Activated T-cell treated with anti-CD3 and anti-CD28 coated beads, Interleukin-2, amount 50 U/mL, for 24 hours (primary cell): ENCODE measurements at regions not wholly inside any gene's neighbourhood (a gene's known extent, or its start where the extent isn't known, plus 50 kb on each side); places are given as distances from the start of the nearest gene placed in this dataset.

Experiments
- DNase-seq: peaks from one replicate; pipeline ENCODE4 v3.0.0-alpha.2; 2020
- H3K27ac Mint-ChIP-seq: 2 replicates; pipeline ENCODE4 v1.8.0; 2020; ENCODE audit warnings: mild to moderate bottlenecking, mixed read lengths
- H3K27me3 Mint-ChIP-seq: 2 replicates; pipeline ENCODE4 v1.8.0; 2020; ENCODE audit warnings: mixed read lengths
- H3K36me3 Mint-ChIP-seq: 2 replicates; pipeline ENCODE4 v1.8.0; 2020; ENCODE audit warnings: low read depth, mixed read lengths
- H3K4me1 Mint-ChIP-seq: 2 replicates; pipeline ENCODE4 v1.8.0; 2020; ENCODE audit warnings: low read depth, mixed read lengths
- H3K4me3 Mint-ChIP-seq: 2 replicates; pipeline ENCODE4 v1.8.0; 2020; ENCODE audit warnings: mild to moderate bottlenecking, moderate library complexity, mixed read lengths
- H3K9me3 Mint-ChIP-seq: 2 replicates; pipeline ENCODE4 v1.8.0; 2020; ENCODE audit warnings: mixed read lengths

DNA sequence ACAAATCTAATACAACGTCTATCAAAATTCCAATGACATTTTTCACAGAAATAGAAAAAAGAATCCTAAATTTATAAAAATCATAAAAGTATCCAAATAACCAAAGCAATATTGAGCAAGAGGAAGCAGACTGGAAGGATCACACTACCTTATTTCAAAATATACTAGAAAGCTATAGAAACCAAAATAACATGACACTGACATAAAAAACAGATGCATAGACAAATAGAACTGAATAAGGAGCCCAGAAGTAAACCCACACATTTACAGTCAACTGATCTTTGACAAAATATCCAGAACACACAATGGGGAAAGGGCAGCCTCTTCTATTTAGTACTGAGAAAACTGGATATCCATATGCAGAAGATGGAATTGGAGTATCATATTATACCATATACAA lies 217.5 kb downstream of the MACC1 start:
- no peaks in the 10 kb centered on the region for H3K27me3 Mint-ChIP-seq
- H3K4me1 Mint-ChIP-seq = no peaks in the 10 kb centered on the region
- no peaks in the 10 kb centered on the region for H3K36me3 Mint-ChIP-seq

DNA sequence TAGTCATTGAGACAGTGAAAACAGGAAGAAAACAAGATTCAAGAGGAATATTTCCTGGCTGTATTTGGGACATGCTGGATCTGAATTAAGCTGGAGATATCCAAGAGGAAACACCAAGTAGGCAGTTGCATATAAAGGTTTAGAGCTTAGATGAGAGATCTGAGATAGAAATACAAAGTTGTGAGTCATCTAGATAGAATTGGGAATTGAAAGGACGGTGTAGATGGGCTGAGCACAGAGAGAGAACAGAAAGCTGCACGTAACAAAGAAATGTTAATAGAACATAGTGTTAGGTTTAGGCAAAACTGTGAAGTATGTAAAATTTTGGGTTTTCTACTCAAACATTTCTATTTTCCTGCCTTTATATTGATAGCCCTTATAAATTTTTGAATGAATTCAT lies 218.5 kb upstream of the TMEM196 start:
- H3K36me3 Mint-ChIP-seq = no peaks in the 10 kb centered on the region
- no peaks in the 10 kb centered on the region for H3K4me1 Mint-ChIP-seq
- H3K27ac Mint-ChIP-seq = no peak overlapping the region
- peaks cover 7% of the 10 kb centered on the region for H3K9me3 Mint-ChIP-seq
- H3K4me3 Mint-ChIP-seq = no peak overlapping the region
- DNase-seq = no peak
- H3K27me3 Mint-ChIP-seq = no peaks in the 10 kb centered on the region

More for the DNA sequence above, 217.5 kb downstream of the MACC1 start:
- DNase-seq = no peak
- Mint-ChIP-seq H3K27ac (no peak overlapping the region), H3K9me3 (no peaks in the 10 kb centered on the region), H3K4me3 (no peak overlapping the region)

DNA sequence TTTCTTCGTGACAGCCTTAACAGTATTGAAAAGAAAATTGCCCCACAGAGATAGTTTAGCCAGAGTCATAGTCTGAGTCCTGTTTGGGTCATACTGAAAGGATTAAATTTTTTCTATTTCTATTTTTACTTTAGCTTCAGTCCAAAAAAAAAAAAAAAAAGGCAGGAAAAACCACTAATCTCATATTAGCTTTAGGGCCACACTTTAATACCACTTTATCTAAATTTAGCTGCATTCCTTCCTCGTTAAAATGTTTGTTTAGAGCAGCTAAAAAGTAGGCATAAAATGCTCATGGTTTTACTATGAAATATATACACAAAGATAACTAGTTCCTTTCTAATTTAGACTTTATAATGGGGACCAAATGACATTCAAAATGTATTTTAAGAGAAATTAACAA lies 216.5 kb upstream of the TMEM196 start:
- no peak for DNase-seq
- Mint-ChIP-seq H3K4me1 (no peaks in the 10 kb centered on the region), H3K27me3 (no peaks in the 10 kb centered on the region), H3K9me3 (peaks cover 7% of the 10 kb centered on the region), H3K36me3 (no peaks in the 10 kb centered on the region), H3K27ac (no peak overlapping the region), H3K4me3 (no peak overlapping the region)

DNA sequence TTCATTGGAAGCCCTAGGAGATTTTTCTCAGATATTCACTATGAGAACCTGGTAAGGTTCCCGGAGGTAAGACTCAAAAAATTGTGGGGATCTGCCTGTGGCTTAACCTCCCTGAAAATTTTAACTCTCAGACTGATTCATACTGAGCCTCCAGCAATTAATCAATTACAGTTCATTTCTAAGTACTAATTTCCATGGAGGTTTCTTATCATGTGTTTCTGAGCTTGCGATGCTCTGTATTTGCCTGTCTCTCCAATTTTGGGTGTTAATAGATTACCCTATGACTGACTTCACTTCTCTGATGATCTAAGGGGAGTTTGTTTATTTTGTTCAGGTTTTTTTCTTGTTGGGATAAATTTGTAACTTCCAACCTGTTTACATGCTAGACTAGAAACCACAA lies 215.4 kb upstream of the TMEM196 start:
- no peak overlapping the region for H3K27ac Mint-ChIP-seq
- no peaks in the 10 kb centered on the region for H3K4me1 Mint-ChIP-seq
- no peaks in the 10 kb centered on the region for H3K27me3 Mint-ChIP-seq
- no peaks in the 10 kb centered on the region for H3K36me3 Mint-ChIP-seq
- DNase-seq = no peak
- peaks cover 7% of the 10 kb centered on the region for H3K9me3 Mint-ChIP-seq
- no peak overlapping the region for H3K4me3 Mint-ChIP-seq

DNA sequence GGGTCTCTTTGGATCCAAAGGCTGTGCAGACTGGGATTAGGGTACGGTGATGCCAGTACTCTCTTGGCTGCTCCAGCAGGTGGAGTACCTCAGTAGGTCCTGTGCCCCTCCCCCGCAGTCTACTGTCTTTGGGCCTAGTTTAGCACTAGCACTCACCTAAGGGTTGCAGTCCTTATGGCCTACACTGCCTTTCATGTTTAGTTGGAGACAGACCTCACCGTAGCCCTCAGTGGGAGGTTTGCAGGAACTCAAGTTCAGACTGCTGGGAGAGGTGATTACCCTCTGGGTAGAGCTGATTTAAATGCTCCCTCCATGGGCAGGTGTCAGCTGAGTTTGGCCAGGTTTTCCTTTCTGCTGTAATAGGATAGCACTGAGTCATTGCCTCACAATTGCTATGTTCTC lies 210.8 kb upstream of the TMEM196 start:
- Mint-ChIP-seq H3K9me3 (peaks cover 7% of the 10 kb centered on the region), H3K27ac (no peak overlapping the region), H3K27me3 (no peaks in the 10 kb centered on the region), H3K4me3 (no peak overlapping the region), H3K36me3 (no peaks in the 10 kb centered on the region), H3K4me1 (no peaks in the 10 kb centered on the region)
- DNase-seq = no peak

DNA sequence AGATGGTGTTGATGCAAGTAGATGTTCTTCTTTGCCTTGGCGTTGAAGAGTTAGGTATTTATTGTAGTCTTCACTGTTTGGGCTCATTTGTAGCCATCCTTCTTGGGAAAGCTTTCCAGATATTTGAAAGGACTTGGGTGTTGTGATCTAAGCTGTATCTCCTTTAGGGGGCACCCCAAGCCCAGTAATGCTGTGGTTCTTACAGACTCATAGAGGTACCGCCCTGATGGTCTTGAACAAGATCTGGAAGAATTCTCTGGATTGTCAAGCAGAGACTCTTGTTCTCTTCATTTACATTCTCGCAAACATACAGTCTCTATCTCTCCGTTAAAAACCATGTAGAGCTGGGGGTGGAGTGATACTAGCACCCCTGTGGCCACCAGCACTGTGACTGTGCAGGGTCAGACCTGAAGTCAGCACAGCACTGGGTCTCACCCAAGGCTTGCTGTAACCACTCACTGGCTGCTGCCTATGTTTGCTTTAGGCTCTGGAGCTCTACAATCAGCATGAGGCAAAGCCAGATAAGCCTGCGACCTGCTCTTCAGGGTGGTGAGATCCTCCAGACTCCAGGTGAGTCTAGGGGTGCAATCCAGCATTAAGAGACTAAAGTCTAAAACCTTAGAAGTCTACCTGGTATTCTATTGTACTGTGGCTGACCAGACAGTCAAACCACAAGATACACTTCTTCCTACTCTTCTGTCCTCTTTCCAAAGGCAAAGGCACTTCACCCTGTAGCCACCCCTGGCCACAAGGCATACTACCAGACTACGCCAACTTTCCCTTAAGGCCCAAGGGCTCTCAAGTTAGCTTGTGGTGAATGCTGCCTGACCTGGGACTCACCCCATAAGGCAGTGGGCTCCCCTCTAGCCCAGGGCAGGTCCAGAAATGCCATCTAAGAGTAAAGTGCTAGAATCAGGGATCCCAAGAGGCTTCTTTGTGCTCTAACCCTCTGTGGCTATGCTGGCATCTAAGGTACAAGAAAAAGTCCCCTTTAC lies 209.7 kb upstream of the TMEM196 start:
- no peak overlapping the region for H3K4me3 Mint-ChIP-seq
- H3K27ac Mint-ChIP-seq = no peak overlapping the region
- H3K27me3 Mint-ChIP-seq = no peaks in the 10 kb centered on the region
- no peak for DNase-seq
- no peaks in the 10 kb centered on the region for H3K36me3 Mint-ChIP-seq
- peaks cover 16% of the 10 kb centered on the region for H3K9me3 Mint-ChIP-seq
- H3K4me1 Mint-ChIP-seq = no peaks in the 10 kb centered on the region

DNA sequence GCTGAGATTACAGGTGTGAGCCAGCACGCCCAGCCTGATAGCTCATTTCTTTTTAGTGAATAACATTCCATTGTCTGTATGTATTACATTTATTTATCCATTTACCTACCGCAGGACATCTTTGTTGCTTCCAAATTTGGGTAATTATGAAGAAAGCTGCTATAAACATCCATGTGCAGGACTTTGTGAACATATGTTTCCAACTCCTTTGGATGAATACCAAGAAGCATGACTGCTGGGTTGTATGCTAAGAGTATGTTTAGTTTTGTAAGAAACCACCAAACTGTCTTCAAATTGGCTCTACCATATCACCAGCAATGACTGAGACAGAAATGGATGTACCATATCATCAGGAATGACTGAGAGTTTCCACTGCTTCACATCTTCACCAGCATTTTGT lies 200.2 kb upstream of the TMEM196 start:
- Mint-ChIP-seq H3K9me3 (peaks cover 2% of the 10 kb centered on the region), H3K36me3 (no peaks in the 10 kb centered on the region), H3K27ac (no peak overlapping the region)

DNA sequence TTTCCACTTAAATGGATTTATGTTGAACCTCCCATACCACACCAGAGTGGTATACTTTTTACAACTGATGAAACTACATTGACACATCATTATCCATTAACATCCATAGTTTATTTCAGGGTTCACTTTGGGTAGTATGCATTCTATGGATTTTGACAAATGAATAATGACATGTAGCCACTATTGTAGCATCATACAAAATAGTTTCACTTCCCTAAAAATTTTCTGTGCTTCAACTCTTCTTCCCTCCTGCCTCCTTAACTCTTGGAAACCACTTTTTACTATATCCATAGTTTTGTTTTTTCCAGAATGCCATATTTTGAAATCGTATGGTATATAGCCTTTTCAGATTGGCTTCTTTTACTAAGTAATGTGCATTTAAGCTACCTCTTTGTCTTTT lies 199.5 kb upstream of the TMEM196 start:
- Mint-ChIP-seq H3K27me3 (no peaks in the 10 kb centered on the region), H3K36me3 (no peaks in the 10 kb centered on the region), H3K9me3 (no peaks in the 10 kb centered on the region), H3K4me1 (no peaks in the 10 kb centered on the region), H3K27ac (no peak overlapping the region), H3K4me3 (no peak overlapping the region)
- DNase-seq = no peak

More for the DNA sequence above, 200.2 kb upstream of the TMEM196 start:
- H3K4me3 Mint-ChIP-seq = no peak overlapping the region
- DNase-seq = no peak
- H3K4me1 Mint-ChIP-seq = no peaks in the 10 kb centered on the region
- no peaks in the 10 kb centered on the region for H3K27me3 Mint-ChIP-seq

DNA sequence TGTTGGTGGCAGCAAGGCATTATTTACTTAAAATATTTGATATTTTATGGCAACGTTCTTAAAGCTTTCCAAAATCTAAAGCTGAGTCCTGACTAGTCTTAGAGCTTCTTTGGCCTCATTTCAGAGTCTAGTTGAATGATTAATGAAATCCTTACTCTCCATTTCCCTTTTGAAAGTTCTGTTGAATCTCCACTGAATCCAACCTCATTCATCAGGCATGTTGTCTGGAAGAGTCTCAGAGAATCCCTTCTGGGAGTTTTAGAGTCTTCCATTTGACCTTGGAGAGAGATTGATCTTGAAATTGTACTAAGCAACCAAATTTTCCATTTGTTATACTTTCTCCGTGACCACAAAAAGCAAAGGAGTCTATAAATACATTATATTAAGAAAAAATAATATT lies 198.5 kb upstream of the TMEM196 start:
- H3K36me3 Mint-ChIP-seq = no peaks in the 10 kb centered on the region
- DNase-seq = no peak
- no peaks in the 10 kb centered on the region for H3K27me3 Mint-ChIP-seq
- no peaks in the 10 kb centered on the region for H3K4me1 Mint-ChIP-seq
- H3K4me3 Mint-ChIP-seq = no peak overlapping the region
- H3K9me3 Mint-ChIP-seq = no peaks in the 10 kb centered on the region
- H3K27ac Mint-ChIP-seq = no peak overlapping the region

DNA sequence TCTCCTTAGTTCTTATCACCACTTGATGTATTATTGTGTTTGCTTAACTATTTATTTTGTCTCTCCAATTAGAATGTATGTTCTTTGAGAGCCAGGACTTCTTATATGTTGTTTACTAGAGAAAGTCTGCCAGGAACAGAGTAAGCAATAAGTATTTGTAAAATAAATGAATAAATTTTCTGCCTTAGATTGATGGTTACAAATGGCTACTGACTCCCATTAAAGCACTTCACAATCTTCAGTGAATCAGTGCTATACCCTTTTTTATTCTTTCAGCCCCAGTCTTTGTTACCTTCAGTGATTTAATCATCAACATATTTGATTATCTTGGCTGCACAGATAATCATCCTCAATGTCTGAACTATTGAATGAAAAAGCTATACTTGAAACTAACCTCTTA lies 197.1 kb upstream of the TMEM196 start:
- no peak overlapping the region for H3K27ac Mint-ChIP-seq
- no peaks in the 10 kb centered on the region for H3K9me3 Mint-ChIP-seq
- H3K36me3 Mint-ChIP-seq = no peaks in the 10 kb centered on the region
- no peak for DNase-seq
- no peaks in the 10 kb centered on the region for H3K27me3 Mint-ChIP-seq
- H3K4me3 Mint-ChIP-seq = no peak overlapping the region
- no peaks in the 10 kb centered on the region for H3K4me1 Mint-ChIP-seq

DNA sequence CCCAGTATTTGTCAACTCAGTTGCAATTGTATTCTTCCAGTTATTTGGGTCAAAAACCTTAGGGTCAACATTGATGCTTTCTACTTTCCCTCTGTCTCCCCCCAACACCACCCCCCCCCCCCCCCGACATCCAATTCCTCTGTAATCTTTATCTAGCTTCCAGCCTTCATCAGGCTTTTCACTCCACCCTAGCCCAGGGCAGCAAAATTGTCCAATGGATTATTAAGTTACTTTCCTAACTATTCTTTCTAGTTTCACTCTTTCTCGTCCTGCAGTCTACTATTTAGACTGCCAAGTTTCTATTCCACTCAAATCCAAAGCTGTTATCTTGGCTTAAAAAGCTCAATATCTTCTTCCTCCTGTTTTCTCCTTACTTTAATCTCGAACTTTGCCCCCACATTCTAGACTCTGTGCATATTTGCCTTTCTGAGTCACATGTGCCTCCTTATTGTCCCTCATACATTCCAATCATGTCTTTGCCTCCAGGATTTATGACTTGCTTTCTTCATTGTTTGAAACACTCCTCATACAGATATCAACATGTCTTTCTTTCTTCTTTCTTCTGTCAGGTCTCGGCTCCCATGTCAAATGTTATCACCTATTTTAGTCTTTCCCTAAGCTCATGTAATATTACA lies 196.6 kb upstream of the TMEM196 start:
- no peak for DNase-seq
- no peaks in the 10 kb centered on the region for H3K4me1 Mint-ChIP-seq
- no peaks in the 10 kb centered on the region for H3K9me3 Mint-ChIP-seq
- H3K27me3 Mint-ChIP-seq = no peaks in the 10 kb centered on the region
- no peaks in the 10 kb centered on the region for H3K36me3 Mint-ChIP-seq
- no peak overlapping the region for H3K27ac Mint-ChIP-seq
- H3K4me3 Mint-ChIP-seq = no peak overlapping the region

DNA sequence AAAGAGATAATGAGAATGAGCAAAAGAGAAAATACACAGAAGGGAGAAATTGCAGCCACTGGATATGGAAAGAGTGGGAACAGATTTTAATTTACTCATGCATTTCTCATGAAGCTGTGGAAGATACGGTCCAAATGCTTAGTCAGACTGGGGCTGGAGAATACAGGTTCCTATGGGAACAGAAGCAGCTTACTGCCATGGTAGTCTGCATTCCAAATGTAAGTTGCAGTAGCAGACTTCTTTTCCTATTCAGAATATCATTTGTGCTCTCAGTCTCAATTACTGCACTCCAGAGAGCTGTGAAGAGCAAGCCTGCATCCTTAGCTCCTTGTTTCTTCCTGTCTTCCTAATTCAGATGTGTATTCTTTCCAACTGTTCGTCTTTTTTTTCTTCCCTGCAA lies 190.8 kb upstream of the TMEM196 start:
- Mint-ChIP-seq H3K36me3 (no peaks in the 10 kb centered on the region), H3K9me3 (no peaks in the 10 kb centered on the region), H3K27ac (no peak overlapping the region), H3K4me1 (no peaks in the 10 kb centered on the region), H3K27me3 (no peaks in the 10 kb centered on the region), H3K4me3 (no peak overlapping the region)
- DNase-seq = no peak

DNA sequence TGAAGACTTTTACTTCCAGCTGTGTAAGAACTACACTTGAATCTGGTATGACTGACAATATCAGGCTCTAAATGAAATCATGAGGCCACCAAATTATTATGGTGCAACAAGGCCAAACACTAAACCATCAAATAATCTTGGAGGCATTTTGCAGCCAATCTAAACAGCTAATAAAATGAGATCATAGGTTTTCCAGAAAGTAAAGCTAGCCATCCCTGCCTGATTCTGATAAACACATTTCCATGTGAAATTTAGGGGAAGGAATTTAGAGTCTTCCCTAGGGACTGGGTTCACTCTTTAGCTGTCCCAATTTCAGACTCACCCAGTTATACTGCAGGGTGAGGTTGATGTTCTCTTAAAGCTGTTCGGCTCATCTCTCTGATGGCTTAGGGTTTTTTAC lies 190.3 kb upstream of the TMEM196 start:
- Mint-ChIP-seq H3K27ac (no peak overlapping the region), H3K9me3 (no peaks in the 10 kb centered on the region), H3K27me3 (no peaks in the 10 kb centered on the region), H3K36me3 (no peaks in the 10 kb centered on the region), H3K4me1 (no peaks in the 10 kb centered on the region), H3K4me3 (no peak overlapping the region)
- DNase-seq = no peak

DNA sequence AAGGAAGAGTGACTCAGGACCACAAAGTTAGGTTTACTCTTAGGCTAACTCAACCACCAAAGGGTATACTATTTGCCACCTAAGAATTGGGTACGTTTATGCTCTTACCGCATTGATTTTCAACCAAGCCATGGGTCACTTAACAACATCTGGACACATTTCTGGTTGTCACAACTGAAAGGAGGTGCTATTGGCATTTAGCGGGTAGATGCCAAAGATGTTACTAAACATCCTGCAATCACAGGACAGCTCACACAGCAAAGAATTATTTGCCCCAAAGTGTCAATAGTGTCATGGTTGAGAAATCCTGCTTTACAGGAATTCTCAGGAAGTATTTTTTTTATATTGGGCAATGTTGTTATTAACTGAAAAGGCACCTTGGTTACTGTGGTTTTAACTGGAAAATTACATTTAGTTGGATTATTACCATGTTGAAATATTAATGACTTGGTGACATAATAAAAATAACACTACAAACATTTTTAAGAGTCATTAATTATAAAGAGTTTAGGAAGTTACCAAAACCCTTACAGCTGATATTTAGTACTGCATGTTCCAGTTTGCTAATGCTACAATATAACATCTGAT lies 185.0 kb upstream of the TMEM196 start:
- Mint-ChIP-seq H3K9me3 (peaks cover 3% of the 10 kb centered on the region), H3K4me1 (no peaks in the 10 kb centered on the region), H3K27ac (no peak overlapping the region), H3K4me3 (no peak overlapping the region), H3K27me3 (no peaks in the 10 kb centered on the region), H3K36me3 (no peaks in the 10 kb centered on the region)
- DNase-seq = no peak

DNA sequence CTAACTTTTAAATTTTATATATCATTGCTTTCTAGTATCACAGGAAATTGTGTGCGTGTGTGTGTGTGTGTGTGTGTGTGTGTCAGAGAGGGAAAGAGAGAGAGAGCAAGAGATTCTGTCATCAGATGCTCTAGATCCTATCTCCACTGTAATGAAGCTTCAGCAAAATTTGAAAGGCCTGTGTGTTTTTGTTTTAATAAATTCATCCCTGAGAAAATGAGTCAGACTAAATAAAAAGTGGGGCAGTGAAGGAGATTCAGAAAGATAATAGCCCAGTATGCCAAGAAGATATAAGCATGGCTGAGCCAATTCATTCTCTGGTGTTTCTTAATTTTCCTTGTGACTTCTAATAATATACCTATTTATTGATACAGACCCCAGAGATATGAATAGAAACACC lies 184.2 kb upstream of the TMEM196 start:
- no peaks in the 10 kb centered on the region for H3K36me3 Mint-ChIP-seq
- H3K4me3 Mint-ChIP-seq = no peak overlapping the region
- H3K27me3 Mint-ChIP-seq = no peaks in the 10 kb centered on the region
- H3K4me1 Mint-ChIP-seq = no peaks in the 10 kb centered on the region
- no peak overlapping the region for H3K27ac Mint-ChIP-seq
- H3K9me3 Mint-ChIP-seq = peaks cover 6% of the 10 kb centered on the region
- no peak for DNase-seq
